Cardiac muscle cell (in vitro differentiated cells and primary cell): ENCODE measurements at regions not wholly inside any gene's neighbourhood (a gene's known extent, or its start where the extent isn't known, plus 50 kb on each side); places are given as distances from the start of the nearest gene placed in this dataset.

Experiments used
- DNase-seq, 2 donors: peaks; one replicate each; pipeline versions ENCODE4 v3.0.0 to v3.0.0-alpha.2; 2010 to 2017; ENCODE audit warnings: low read depth in 1 of 2, low spot score in 1 of 2
- H3K27ac ChIP-seq: fragments of 200-600 bp; sonication (generic); 2 replicates; pipeline ENCODE4 v1.5.1; 2016
- H3K27me3 ChIP-seq: fragments of 200-600 bp; sonication (generic); 2 replicates; pipeline ENCODE4 v1.6.0; 2016; ENCODE audit warnings: control low read depth
- H3K36me3 ChIP-seq: fragments of 200-600 bp; sonication (generic); 2 replicates; pipeline ENCODE4 v1.5.1; 2016; ENCODE audit warnings: control low read depth
- H3K4me1 ChIP-seq: fragments of 200-600 bp; sonication (generic); 2 replicates; pipeline ENCODE4 v1.8.1; 2017; ENCODE audit warnings: low read depth, mild to moderate bottlenecking, mixed run types
- H3K4me3 ChIP-seq: fragments of 200-600 bp; sonication (generic); 2 replicates; pipeline ENCODE4 v1.5.1; 2016; ENCODE audit warnings: mild to moderate bottlenecking
- H3K9me3 ChIP-seq: fragments of 200-600 bp; sonication (generic); 2 replicates; pipeline ENCODE4 v1.5.1; 2017; ENCODE audit warnings: low read depth, mild to moderate bottlenecking, control low read depth
- CTCF ChIP-seq: IDR thresholded peaks from 2 replicates; pipeline ENCODE4 v1.5.1; 2012; ENCODE audit warnings: low read depth, mild to moderate bottlenecking, low read length

DNA sequence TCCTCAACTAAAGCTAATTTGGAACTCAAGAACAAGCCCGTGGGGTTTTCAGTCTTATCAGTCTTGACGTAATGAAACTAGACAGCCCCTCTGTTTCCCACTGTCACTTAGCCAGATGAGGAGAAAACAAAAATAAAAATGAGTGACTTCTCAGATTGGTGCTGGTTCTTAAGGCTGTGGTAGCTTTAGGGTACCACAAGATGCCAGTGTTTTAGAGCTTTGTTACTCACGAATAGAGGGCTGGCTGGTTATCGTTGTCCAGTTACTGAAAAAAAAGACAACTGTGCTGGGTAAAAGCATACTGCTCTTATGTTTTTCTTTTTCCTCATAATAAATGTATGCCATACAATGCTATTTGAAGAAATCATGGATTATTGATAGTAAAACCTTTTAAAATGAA is 796.7 kb downstream of the RAPGEF2 start:
- H3K4me1 ChIP-seq: no peaks in the 10 kb centered on the region
- H3K36me3 ChIP-seq: no peaks in the 10 kb centered on the region
- no peak for DNase-seq
- H3K27me3 ChIP-seq: no peaks in the 10 kb centered on the region
- TF ChIP-seq CTCF: no peak
- no peaks in the 10 kb centered on the region for H3K9me3 ChIP-seq
- H3K4me3 ChIP-seq: no peak overlapping the region
- H3K27ac ChIP-seq: no peak overlapping the region

GRCh38 chr4:159900562-159900961 is 797.7 kb downstream of the RAPGEF2 start:
- H3K27ac ChIP-seq: no peak overlapping the region
- no peaks in the 10 kb centered on the region for H3K4me1 ChIP-seq
- no peak overlapping the region for H3K4me3 ChIP-seq
- no peaks in the 10 kb centered on the region for H3K9me3 ChIP-seq
- TF ChIP-seq CTCF: no peak
- no peaks in the 10 kb centered on the region for H3K36me3 ChIP-seq
- DNase-seq: no peak
- H3K27me3 ChIP-seq: no peaks in the 10 kb centered on the region

DNA sequence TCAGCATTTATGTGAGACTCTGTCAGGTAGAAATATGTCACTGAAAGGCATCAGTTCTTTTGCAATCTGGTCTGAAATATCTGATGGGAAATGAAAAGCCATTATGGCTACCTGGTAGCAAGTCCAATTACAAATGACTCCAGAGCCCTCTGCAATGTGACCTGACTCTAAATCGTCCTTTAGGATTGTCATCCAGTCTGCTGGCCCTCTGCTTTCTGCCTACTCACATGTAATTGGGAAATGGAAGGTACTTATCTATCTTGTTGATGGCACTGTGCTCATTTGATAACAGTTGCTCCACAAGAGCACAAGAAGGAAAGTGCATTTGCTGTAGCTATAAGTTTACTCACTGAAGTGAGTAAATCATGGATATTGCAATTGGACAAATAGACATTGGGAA is 799.8 kb downstream of the RAPGEF2 start:
- Histone ChIP-seq H3K4me1 (no peaks in the 10 kb centered on the region), H3K27me3 (no peaks in the 10 kb centered on the region), H3K36me3 (no peaks in the 10 kb centered on the region), H3K9me3 (no peaks in the 10 kb centered on the region), H3K27ac (no peak overlapping the region), H3K4me3 (no peak overlapping the region)
- DNase-seq: no peak
- TF ChIP-seq CTCF: no peak

DNA sequence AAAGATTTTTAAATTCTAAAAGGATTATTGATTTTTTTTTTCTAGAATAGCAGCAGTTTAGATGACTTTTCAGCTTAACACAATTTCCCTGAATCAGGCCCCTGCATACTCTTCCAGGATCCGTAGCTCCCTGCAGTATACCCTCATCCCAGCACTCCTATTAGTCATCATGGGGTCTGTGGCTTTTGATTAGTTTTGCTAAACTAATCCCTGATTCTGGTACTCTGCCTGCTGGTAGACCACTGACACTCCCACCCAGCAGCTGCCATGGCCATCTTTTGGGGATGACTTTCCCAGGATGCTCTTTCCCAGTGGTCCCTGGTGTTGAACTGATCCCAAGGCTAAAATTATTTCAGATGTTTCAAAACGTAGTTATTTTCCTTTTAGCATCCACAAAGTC is 802.0 kb downstream of the RAPGEF2 start:
- Histone ChIP-seq H3K27me3 (no peaks in the 10 kb centered on the region), H3K27ac (no peak overlapping the region), H3K4me3 (no peak overlapping the region), H3K4me1 (no peaks in the 10 kb centered on the region), H3K9me3 (no peaks in the 10 kb centered on the region), H3K36me3 (no peaks in the 10 kb centered on the region)
- no peak for DNase-seq
- TF ChIP-seq CTCF: no peak

- Histone ChIP-seq H3K27me3 (no peaks in the 10 kb centered on the region), H3K9me3 (no peaks in the 10 kb centered on the region), H3K27ac (no peak overlapping the region), H3K36me3 (no peaks in the 10 kb centered on the region), H3K4me1 (no peaks in the 10 kb centered on the region), H3K4me3 (no peak overlapping the region)
- no peak for TF ChIP-seq CTCF
- DNase-seq: no peak
Observed at GRCh38 chr4:159906051-159906450, 803.2 kb downstream of the RAPGEF2 start.

GRCh38 chr4:159906517-159906916 is 803.6 kb downstream of the RAPGEF2 start:
- no peaks in the 10 kb centered on the region for H3K4me1 ChIP-seq
- TF ChIP-seq CTCF: no peak
- no peaks in the 10 kb centered on the region for H3K27me3 ChIP-seq
- H3K4me3 ChIP-seq: no peak overlapping the region
- no peak for DNase-seq
- no peaks in the 10 kb centered on the region for H3K9me3 ChIP-seq
- no peak overlapping the region for H3K27ac ChIP-seq
- H3K36me3 ChIP-seq: no peaks in the 10 kb centered on the region
